ENCODE measurements at regions not wholly inside any gene's neighbourhood (a gene's known extent, or its start where the extent isn't known, plus 50 kb on each side); places are given as distances from the start of the nearest gene placed in this dataset.

DNA sequence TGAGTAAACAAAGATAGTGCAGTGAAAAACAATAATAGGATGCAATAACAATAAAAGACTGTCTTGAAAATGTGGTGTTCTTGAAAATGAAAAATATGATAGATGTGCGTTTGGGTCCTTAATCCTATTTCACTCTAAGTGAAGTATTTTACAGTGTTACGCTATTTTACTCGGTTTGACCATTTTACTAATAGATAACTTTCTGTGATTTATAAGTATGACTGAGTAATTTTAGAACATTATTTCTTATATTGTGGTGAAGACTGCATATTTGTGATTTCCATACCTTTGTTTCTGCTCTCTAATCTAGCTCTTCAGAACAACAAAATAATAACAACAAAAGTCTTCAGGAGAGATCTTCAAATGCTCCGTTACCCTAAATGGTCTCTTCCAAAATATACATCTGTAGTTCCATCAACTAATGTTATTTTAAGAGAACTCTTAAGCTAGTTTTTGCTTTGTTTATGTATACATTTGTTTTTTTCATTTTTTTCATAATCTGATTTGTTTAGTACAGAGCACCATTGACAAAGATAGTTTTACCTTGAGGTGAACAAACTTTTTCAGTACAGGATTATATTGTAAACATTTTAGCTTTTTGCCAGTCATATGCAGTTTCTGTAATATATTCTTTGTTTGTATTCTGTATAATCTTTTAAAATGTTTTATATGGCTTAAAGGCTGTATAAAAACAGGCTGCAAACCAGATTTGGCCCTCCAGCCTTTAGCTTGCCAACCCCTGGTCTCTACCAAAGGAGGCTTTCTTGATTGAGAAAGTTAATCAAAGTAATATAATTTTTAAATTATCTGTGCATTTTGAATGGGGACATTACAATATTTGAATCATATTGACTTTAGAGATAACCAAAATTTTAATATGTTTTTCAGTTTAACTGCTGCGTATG is 1572.7 kb upstream of the PRR20A start:
- TF ChIP-seq, protein P1, sequence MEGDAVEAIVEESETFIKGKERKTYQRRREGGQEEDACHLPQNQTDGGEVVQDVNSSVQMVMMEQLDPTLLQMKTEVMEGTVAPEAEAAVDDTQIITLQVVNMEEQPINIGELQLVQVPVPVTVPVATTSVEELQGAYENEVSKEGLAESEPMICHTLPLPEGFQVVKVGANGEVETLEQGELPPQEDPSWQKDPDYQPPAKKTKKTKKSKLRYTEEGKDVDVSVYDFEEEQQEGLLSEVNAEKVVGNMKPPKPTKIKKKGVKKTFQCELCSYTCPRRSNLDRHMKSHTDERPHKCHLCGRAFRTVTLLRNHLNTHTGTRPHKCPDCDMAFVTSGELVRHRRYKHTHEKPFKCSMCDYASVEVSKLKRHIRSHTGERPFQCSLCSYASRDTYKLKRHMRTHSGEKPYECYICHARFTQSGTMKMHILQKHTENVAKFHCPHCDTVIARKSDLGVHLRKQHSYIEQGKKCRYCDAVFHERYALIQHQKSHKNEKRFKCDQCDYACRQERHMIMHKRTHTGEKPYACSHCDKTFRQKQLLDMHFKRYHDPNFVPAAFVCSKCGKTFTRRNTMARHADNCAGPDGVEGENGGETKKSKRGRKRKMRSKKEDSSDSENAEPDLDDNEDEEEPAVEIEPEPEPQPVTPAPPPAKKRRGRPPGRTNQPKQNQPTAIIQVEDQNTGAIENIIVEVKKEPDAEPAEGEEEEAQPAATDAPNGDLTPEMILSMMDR (IDR thresholded peaks at IDR 0.05) = no peak
- no peak for TF ChIP-seq POLR2A (IDR thresholded peaks at IDR 0.05; ENCODE audit: low read depth)
- TF ChIP-seq EP300 (IDR thresholded peaks at IDR 0.05) = no peak

Data from esophagus muscularis mucosa (tissue), 4 donors.